AG10803 (cell line): ENCODE measurements at regions not wholly inside any gene's neighbourhood (a gene's known extent, or its start where the extent isn't known, plus 50 kb on each side); places are given as distances from the start of the nearest gene placed in this dataset.

Experiments used
- DNase-seq: peaks from one replicate; pipeline ENCODE4 v3.0.0; 2010; ENCODE audit warnings: low read depth
- H3K4me3 ChIP-seq: 2 replicates; pipeline ENCODE4 v1.5.1; 2011; ENCODE audit warnings: mild to moderate bottlenecking, low read length, control low read depth
- TF ChIP-seq, protein P1 (sequence below): conservative IDR thresholded peaks from 2 replicates; pipeline ENCODE4 v1.5.1; 2011; ENCODE audit warnings: mild to moderate bottlenecking, low read length, control low read depth, inconsistent platforms

DNA sequence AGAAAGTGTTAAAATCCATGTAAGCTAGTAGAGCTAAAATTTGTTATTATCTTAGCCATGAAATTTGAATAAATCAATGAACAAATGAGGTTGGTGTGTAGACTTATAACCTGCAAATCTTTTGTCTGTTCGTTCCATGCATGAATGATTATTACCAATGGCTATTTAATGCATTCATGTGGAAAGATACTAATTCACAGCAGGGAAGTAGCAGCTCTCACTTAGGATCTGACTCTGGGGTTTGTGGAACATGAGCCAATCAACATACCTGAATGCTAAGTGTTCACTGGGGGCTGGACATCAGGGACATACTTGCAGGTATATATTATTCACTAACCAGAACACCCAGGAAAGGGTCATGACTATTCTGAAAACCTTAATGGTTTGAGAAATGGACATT, 444.1 kb downstream of the STIM2 start:
- TF ChIP-seq, protein P1, sequence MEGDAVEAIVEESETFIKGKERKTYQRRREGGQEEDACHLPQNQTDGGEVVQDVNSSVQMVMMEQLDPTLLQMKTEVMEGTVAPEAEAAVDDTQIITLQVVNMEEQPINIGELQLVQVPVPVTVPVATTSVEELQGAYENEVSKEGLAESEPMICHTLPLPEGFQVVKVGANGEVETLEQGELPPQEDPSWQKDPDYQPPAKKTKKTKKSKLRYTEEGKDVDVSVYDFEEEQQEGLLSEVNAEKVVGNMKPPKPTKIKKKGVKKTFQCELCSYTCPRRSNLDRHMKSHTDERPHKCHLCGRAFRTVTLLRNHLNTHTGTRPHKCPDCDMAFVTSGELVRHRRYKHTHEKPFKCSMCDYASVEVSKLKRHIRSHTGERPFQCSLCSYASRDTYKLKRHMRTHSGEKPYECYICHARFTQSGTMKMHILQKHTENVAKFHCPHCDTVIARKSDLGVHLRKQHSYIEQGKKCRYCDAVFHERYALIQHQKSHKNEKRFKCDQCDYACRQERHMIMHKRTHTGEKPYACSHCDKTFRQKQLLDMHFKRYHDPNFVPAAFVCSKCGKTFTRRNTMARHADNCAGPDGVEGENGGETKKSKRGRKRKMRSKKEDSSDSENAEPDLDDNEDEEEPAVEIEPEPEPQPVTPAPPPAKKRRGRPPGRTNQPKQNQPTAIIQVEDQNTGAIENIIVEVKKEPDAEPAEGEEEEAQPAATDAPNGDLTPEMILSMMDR: no peak
- no peak for DNase-seq
- no peak overlapping the region for H3K4me3 ChIP-seq

DNA sequence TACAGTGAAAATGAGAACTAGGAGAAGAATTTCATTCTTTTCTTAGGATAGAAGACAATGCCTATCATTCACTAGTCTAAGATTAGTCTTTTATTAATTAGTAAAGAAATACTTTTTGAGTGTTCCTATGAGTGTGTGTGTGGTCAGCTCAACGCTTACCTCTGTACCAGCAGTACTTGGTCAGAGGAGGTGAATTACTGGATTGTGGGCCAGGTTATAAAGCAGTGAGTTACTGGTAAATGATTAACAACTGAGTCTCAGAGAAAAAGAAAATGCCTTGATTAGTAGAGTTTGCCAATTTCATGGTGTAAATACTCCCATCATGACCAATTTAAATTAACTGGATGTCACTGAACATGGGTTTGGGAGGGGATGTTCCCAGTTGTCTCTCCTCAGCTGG, 444.6 kb downstream of the STIM2 start:
- TF ChIP-seq, protein P1: no peak
- no peak overlapping the region for H3K4me3 ChIP-seq
- DNase-seq: no peak

DNA sequence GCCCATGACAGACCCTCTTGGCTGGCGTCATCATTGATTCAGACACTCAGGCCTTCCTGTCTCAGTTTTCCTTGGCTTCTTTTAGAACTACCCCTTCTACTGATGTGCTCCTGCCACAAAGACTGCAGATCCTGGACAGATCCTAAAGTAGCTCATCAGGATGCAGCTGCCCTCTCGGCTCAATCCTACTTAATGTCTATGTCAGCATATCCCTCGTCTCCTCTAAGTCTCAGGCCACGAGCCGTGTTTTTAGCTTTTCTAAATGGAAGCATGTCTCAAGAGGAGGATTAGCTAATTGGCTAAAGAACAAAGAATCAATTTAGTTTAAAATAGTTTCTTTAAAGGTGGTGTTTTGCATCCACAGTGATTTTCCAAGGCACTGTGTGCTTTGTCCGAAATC, 447.7 kb downstream of the STIM2 start:
- DNase-seq: no peak

DNA sequence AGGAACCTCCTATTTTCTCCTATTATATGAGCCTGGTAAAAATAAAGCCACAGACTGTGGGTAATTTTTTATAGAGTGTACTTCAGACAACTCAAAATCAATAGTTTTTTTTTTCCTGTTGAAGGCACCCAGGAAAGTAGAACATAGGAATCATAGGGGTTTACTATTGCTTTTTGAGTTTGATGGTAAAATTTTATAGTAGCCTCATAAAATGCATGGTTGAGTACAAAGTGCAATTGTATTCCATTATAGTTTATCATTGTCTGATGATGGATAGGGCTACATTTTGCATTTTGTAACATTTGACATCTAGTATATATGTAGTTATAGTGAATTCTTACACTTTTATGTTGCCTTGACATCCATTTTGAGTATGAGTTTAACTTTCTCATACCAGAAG, 455.0 kb downstream of the STIM2 start:
- TF ChIP-seq, protein P1: no peak
- no peak overlapping the region for H3K4me3 ChIP-seq
- DNase-seq: no peak

More for the DNA sequence above, 447.7 kb downstream of the STIM2 start:
- TF ChIP-seq, protein P1: no peak
- no peak overlapping the region for H3K4me3 ChIP-seq

DNA sequence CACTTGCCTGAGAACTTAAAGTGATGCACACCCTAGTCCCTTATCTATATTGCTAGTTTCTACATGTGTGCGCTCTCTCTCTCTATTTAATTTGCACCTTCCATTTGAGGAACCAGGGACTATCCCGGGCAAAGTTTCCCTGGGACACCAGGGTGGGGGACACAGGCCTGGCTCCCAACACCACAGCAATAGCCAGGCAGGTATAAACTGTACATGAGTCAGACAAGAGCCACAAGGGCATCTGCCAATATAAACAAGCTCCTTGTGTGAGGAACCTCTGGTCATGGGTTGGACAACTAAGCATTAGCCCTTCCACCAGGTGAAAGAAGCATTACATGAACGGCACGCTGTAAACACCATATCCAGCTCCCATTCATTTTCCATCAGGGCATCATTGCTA, 455.5 kb downstream of the STIM2 start:
- no peak for DNase-seq
- TF ChIP-seq, protein P1: no peak
- H3K4me3 ChIP-seq: no peak overlapping the region

DNA sequence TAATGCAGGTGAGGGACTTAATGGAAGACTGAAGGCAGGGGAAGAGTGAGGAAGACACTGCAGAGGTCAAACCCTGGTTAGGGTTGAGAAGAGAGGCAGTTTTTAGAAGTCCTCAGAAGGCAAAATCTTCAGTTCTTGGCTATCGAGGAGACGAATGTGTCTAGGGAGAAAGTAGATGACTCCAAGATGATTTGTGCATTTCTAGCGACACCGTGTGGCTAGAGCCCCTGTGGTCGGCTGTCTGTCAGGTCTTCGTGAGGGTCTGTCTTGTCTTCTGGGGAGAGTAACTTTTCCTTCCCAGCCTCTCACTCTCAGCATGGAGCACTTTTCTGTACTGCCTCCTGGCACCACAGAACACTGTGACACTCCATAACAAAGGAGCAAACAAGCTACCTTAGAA, 458.1 kb downstream of the STIM2 start:
- TF ChIP-seq, protein P1: peak; percentile 50
- H3K4me3 ChIP-seq: no peak overlapping the region
- peak; percentile 6 for DNase-seq

DNA sequence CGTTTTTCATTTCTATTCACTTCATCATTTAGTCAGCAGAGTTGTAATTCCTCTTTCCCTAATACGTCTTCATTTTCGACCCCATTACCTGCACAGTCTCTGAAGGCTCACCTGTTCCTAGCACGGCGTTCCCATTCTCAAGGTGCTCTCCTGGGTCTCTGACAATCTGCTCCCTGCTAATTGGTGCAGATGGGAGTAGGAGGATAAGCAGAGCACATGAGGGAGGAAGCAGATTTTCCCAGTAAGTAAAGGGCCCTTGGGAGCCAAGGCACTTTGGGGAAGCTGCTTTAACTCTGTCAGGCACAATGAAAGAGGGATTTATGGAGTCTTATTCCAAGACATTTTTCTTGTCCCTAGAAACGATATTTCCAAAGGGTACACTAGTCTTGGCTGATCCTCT, 466.4 kb downstream of the STIM2 start:
- DNase-seq: no peak
- H3K4me3 ChIP-seq: no peak overlapping the region
- TF ChIP-seq, protein P1: no peak
